ENCODE measurements at regions not wholly inside any gene's neighbourhood (a gene's known extent, or its start where the extent isn't known, plus 50 kb on each side); places are given as distances from the start of the nearest gene placed in this dataset.
A peak's percentile ranks its signal among the peaks of the same experiment; 100 is the strongest.

DNA sequence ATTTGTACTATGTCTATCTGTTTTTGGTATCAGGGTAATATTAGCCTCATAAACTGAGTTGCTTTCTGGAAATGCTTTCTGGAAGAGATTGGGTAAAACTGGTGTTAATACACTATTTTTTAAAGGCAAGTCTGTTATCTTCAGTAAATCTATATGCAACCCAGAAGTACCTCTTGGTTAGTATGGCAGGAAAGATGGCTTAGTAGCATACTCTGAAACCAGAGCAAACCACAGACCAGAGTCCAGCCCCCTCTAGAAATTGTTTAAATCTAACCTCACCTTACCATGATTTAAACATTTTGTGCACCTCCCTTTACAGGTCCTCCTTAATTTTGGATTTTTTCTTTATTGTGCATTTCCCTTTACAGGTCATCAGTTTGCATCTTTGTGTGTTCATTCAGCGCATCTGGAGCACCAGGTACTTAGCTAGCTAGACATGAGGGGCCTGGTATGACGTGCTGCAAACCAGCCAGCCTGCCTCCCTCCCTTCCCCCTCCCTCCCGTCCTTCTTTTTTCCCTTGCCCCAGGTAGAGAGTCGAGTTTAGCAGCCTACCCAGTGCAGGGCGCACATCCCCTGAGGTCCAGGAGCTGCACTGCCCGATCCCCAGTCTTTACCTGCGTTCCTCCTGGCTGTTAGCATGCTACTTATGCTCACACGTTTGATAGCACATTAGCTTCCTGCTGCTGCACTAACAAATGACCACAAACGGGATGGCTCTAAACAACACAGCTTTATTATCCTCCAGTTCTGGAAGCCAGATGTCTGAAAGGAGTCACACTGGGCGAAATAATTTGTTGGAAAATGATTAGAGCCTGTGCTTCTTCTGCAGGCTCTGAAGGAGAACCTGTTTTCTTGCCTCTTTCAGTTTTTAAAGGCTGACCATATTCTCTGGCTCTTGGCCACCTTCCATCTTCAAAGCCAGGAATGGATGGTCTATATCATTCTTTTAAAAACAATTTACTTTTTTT, 299.9 kb upstream of the HABP2 start:
- no peak for DNase-seq (ENCODE audit: low read depth in 4 of 4, low spot score in 2 of 4)

DNA sequence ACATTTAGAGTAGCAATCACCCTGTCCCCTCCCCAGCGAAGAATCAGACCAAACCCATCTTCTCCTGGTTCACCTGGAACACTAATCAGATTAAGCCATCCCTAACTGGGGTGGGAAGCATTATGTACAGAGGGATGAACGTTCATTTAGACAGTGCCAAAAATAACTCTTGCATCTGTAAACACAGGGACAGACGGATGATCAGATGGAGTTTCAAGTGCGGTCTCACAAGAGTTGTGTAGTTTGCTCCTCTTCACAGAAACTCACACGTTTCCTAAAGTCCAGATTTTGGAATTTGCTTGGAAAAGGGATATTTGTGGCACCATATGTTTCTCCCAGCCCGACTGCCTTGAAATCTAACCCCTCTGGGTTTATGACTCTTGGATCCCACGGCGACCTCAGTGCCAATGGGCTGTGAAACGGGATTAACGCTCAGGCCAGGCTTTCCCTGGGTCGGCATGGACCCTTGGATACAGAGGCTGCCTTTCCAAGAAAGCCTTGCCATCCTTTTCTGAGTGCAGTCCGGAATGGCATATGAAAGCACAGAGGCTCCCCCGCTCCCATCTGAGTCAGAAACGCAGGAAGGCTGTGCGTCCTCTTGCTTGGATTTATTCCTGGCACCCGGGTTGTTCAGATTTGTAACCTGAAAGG, 293.2 kb upstream of the HABP2 start:
- no peak for DNase-seq (ENCODE audit: low read depth in 4 of 4, low spot score in 2 of 4)

DNA sequence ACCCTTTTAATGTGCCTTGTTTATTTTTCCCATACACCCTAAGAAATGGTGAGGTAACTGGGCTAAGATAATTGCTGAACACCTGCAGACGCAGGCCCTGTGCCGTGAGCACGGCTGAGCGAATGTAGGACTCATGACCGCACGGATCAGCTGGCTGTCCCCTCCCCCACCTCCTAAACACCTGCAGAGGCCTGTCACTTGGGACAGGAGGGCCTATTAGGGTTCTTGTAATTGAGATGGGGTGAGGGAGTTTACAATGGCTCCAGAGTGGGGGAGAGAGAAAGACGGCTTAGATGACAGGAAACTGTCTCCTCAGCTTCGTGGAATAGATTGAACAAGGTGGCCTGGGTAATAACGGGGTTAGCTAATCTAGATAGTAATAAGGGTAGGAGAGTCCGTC, 291.7 kb upstream of the HABP2 start:
- DNase-seq (ENCODE audit: low read depth in 4 of 4, low spot score in 2 of 4) = peak in 2 of 4 donors; percentile 37 to 58

DNA sequence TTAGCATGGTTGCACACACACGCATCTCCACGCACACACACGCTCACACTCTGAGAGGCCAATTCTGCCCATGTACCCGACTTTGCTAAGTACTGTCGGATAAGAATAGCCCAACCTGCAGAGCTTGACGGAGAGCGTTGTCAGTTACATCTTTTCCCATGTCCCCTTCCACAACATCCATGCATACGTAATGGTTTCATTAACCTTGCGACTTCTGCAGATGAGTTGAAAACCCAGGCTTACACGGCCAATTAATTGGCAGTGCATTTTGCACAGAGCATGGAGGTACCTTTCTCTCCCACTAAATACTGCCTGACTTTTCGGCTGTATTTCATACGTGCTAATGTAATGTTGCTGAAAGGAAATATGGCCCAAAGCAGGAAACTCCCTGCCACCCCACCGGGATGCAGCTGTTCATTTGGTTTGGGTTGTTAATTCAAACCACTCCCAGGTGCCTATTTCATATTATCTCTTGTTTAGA, 291.2 kb upstream of the HABP2 start:
- DNase-seq (ENCODE audit: low read depth in 4 of 4, low spot score in 2 of 4) = peak in 1 of 4 donors; percentile 33

DNA sequence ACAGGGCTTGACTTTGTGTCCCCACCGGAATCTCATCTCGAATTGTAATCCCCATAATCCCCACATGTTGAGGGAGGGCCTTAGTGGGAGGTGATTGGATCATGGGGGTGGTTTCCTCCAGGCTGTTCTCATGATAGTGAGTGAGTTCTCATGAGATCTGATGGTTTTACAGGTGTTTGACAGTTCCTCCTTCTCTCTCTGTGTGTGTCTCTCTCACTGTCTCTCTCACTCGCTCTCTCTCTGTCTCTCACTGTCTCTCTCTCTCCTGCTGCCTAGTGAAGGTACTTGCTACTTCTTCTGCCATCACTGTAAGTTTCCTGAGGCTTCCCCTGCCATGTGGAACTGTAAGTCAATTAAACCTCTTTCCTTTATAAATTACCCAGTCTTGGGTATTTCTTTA, 289.8 kb upstream of the HABP2 start:
- no peak for DNase-seq (ENCODE audit: low read depth in 4 of 4, low spot score in 2 of 4)

DNA sequence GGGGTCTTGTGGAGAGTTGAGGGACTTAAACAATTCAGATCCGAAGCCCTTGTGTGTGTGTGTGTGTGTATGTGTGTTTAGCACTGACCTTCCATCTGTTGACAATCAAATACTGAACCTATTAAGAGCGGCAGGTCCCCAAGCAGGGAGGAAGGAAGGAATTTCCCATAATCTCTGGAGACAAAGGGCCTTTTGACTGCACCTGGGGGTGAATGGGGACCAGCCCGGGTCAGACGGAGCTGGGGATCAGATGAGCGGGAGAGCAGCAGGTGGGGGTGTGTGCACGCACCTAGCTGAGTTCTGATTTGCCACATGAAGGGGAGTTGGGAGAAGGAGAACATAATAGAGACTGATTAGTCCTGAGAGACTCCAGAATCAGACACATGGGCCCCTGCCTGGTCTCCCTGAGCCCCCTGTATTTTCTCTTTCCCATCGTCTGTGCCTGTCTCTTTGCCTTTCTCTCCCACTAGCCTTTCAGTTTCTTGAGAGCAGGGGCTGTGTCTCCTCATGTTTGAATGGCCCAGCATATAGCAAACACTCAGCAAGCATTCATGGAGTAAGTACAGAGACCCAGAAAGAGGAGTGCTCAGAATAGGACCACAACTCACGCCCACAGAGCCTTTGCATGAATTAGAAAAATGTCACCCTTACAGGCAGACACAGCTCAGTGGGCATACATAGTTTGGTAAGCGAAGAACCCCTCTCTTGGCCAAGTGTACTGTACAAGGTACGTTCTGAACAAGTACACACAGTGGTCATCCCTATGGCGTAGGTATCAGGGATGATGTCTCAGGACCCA, 288.3 kb upstream of the HABP2 start:
- no peak for DNase-seq (ENCODE audit: low read depth in 4 of 4, low spot score in 2 of 4)

DNA sequence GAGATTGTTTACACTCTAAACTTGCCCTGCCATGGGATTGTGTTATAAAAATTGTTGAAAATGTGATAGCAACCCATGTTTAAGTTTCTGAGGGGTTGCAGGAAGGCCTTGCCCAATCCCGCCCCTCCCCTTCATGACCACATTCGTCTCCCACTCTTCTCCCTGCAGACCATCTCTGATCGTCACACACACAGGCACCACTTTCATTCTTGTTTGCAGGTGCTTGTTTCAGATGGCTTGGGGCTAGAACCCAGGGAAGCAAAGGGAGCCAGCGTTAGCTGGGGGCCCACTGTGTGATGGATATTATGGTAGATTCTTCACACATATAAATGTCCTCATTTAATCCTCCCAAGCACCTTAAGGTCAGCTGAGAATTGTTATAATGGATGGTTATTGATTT, 286.7 kb upstream of the HABP2 start:
- no peak for DNase-seq (ENCODE audit: low read depth in 4 of 4, low spot score in 2 of 4)

DNA sequence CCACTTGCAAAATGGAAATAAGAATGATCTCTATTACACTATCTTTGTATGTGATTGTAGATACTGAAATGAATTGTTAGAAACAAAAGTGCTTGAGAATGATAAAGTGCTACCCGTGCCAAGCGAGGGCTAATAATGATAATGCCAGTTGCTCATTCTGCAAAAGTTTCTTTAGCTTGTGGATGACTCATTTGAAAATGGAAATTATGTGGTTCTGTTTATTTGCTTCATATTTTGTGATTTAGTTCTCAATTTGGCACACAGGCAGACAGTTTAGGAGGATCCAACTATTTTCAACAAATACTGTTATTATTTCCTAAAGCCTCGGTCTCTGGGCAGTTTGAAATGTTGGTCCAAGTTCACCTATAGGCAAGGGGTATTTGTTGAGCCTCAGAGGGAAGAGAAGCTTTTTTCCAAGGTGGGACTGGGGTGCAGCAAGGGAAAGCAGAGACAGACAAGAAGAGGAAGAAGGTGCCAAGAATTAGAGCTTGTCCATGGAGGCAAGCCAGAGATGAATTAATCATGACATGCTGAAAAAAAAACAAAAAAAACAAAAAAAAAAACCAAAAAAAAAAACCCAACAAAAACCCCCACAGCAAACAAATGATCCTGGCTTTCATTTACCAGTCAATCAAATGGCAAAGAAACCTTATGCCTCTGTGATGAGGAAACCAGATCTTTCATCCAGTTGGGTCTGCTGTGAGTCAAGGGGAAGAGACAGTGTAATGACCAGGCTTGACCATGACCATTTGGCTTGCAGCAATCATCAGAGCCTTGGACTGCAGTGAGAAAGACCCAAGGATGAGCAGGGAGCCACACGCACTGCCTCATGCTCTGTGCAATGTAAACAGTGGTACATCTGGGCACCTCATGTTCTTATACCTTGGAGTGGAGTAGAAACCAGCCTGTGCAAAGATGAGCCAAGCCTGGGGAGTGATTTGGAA, 285.0 kb upstream of the HABP2 start:
- DNase-seq (ENCODE audit: low read depth in 4 of 4, low spot score in 2 of 4) = no peak

DNA sequence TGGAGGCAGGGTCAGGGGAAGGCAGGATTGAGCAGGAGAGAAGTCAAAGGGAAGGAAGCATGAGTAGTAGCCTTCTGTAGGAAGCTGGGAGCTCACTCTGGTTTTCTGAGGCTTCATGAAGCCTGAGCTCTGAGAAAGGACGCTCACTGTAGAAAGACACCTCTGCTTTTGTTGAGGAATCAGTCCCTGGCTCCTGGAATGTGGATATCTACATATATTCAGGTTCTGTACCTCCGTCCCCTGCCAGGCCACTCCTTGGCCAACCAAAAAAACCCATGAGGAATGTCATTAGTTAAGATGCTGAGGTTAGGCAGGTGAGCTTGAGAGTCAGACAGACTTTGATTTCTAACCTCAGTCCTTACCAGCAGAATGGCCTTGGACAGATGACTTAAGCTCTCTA, 283.5 kb upstream of the HABP2 start:
- no peak for DNase-seq (ENCODE audit: low read depth in 4 of 4, low spot score in 2 of 4)

DNA sequence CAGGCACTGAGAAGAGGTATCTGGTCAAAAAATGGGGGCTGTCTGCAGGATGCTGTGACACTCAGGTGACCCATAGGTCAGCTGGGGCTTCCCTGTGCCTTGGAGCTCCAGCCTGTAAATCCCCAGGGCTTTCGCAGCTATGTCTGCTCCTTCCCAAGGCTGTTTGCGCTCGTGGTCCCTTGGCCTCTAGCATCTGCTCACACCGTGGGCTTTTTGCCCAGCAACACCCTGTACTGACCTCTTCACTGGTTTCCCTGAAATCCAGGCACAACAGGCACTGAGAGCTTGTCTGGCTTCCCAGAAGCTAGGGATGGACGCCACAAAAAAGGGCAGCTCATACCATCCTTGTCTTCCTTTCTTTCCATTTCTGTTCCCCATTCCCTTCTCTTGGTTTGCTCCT, 280.3 kb upstream of the HABP2 start:
- DNase-seq (ENCODE audit: low read depth in 4 of 4, low spot score in 2 of 4) = no peak

DNA sequence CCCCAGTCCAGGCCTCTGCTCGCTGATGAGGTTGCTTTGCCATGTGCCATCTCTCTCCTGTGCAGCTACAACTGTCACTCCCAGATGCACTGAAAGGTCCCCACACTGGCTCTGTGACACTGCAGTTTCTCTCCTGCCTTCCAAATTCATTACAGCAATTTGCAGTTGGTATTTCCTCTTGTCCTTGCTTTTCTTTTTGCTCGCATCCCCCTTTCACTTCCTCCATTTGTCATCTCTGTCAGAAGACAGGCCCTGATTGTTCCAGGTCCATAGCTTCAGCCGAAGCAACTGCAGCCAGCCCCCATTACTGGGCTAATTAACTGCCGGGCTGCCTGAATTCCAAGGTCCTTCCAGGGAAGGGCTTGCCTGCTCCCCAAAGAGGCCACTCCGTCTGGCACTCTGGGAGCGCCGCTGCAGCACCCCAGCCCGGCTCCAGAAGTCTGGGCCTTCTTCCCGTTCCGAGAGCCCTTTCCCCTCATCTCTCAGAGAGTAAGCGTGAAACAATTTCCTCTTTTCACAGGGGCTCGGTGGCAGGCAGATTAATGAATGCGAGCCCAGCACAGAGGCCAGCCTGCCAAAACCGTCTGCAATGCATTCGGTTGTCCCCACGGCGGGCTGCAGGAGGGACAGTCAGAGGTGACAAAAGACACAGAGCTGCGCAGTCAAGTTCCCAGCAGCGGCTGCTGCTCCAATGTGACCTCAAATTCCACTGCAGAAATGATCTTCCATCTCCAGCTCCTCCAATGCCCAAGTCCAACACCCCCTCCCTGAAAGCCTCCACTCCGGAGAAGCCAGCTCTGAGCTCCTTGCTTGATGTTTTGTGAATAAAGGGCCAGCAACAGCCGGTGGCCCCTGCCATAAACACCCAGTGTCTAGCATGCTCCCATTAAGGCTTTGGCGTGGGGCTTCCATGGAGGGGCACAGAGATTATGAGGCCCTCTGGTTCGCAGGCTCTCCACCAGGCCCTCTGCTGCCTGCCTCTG, 279.4 kb upstream of the HABP2 start:
- DNase-seq (ENCODE audit: low read depth in 4 of 4, low spot score in 2 of 4) = peak in 2 of 4 donors; percentile 18 to 45

DNA sequence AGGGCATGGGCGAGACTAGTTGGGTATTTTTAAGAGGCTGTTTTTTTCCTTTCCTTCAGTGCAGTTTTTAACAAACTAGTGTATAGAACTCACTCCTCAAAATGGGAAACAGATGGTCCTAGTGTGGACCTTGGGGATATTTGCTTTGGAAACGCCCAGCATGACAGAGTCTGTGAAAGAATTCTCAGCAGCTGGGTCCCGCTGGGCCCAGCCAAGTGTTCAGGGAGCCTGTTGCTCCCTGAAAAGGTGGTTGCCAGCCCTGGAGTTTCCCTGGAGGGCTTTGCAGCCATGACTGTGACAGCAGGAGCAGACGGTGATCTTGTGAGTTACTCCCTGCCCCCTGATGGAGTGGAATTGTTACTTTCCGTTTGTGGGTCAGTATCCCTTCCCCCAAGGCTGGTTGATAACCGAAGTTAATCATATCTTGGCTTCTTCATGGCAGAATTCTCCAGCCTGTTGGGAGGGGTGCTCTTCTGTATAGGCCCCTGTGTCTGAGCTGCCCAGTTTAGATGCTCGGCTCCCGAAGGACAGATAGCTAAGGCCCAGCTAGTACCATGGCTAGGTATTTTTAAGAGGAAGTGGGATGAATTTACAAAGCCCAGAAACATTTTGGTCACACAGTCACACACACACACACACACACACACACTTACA, 278.6 kb upstream of the HABP2 start:
- no peak for DNase-seq (ENCODE audit: low read depth in 4 of 4, low spot score in 2 of 4)

DNA sequence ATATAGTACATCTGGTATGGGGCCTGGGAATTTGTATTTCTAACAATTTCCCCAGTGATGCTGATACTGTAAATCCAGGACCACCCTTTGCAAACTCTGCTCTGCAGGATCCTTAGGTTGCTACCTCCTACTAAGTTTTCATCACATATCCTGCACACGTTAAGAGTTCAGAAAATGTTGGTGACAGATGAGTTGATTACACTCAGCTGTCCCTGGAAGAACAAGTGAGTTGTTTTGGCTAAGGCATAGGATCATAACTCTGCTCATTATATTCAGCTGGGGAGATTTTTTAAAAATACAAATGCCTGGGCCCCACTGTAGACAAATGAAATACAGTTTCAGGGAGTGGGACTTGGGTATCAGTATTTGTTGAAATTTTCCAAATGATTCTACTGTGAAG, 274.6 kb upstream of the HABP2 start:
- DNase-seq (ENCODE audit: low read depth in 4 of 4, low spot score in 2 of 4) = no peak

DNA sequence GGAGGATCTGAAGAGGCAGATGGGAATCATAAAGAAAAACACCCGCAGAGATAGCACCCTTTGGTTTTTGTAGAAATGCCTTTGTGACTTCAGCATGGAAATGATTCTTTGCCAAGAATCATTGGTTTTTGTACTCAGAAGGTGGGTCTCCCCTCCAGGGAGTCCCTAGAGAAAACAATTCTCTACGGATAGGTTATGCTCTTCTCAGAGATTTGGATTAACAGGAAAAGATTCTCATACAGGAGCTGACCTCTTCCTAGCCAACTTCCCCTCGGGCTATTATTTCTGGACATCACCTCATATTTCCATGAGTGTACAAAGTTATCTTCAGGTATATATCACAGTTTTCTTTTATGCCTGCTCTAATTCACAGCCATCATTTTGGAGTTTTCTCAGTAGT, 274.2 kb upstream of the HABP2 start:
- no peak for DNase-seq (ENCODE audit: low read depth in 4 of 4, low spot score in 2 of 4)

DNA sequence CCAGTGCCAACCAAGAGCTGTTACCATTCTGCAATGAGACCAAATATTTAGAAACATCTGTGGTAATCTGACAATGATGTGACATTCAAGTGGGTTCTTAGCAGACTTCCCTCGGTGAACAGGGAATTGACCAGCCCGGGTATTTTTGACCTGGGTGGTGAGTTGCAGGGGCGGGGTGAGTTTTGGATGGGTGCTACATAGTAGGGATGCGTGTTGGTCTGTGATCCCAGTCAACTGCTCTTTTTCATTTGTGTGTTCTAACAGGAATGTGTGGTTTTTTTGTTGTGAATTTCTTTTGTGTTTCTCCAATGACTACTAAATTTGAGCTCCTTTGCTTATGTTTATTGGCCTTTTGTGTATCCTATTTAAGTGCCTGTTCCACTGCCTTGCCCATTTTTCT, 273.6 kb upstream of the HABP2 start:
- no peak for DNase-seq (ENCODE audit: low read depth in 4 of 4, low spot score in 2 of 4)

DNA sequence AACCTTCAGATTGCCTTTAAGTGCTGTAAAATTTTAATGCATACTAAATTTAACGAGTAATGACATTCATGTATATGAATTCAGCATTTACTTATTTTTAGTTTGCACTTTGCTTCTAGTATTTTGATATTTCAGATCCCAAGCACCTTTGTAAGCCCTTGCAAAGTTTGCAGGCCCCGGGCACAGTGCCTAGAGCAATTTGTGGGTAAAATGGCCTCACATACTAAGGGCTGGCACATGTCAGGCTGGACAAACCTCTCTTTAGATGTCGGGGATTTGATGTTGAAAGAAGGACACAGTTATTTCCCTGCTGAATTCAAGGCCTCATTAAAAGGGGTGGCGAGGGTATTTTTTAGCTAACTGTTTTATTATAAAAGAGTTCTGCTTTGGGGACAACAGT, 270.3 kb upstream of the HABP2 start:
- no peak for DNase-seq (ENCODE audit: low read depth in 4 of 4, low spot score in 2 of 4)

DNA sequence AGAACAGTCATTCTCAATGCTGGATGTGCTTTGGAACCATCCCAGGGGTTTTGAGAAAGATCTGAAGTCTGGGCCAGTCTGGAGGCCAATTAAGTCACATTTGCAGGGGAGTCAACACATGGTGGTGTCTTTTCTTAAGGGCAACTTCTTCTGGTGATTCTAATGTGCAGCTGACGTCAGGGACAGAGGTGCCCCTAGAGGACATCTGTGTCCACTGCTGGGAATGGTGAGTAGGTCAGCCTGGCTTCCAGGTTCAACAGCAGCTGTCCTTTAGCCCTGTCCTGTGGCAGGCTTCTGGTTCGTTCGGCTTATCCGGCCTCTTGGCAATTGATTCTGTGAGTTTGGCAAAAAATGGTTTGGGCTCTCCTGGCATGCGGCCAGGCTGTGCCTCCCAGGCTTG, 269.7 kb upstream of the HABP2 start:
- DNase-seq (ENCODE audit: low read depth in 4 of 4, low spot score in 2 of 4) = no peak

DNA sequence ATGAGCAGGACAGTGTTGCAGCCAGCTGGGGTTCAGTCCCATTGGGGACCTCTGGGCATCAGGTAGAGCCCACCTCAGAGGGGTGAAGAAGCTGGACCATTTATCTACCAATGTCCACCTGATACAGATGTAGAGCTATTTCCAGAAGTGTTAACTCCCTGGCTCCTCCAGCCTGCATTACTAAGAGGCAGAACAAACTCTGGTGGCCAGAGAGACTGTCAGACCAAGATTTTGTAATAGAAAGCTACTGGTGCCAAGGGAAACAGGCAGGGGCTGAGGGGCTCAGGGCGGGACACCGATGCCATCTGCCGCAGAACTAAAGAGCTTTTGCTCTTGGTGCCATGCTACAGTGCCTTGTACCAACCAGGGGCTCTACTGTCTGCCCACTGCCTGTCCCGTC, 268.2 kb upstream of the HABP2 start:
- DNase-seq (ENCODE audit: low read depth in 4 of 4, low spot score in 2 of 4) = no peak

Data from left renal cortex interstitium (tissue), 4 donors.